GM04503 (cell line): ENCODE measurements at regions not wholly inside any gene's neighbourhood (a gene's known extent, or its start where the extent isn't known, plus 50 kb on each side); places are given as distances from the start of the nearest gene placed in this dataset.
"Not testable (repeated sequence)": the region's sequence is repeated elsewhere in the genome, so short reads cannot be mapped to it uniquely, and the experiment has no call there.

Experiments
- DNase-seq: peaks from one replicate; pipeline ENCODE4 v3.0.0-alpha.2; 2012; ENCODE audit warnings: low read depth

DNA sequence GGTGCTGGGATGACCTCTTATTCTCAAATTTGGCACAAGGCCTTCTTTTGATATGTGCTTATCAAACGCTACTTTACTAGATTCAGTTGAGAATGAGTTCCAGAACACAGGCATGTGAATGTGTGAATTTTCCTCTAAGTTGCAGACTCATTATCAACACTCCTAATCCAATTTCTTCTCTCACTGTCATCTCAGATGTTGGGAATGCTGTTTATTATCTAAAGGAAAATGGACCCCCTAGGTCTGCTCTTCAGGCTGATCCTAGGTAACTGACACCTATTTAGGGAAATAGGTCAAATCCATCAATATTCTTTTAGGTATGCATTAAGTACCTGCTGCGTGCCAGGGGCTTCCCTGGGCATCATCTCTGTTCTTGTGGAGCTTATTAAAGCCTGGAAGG, 215.0 kb upstream of the NOX3 start:
- no peak for DNase-seq

DNA sequence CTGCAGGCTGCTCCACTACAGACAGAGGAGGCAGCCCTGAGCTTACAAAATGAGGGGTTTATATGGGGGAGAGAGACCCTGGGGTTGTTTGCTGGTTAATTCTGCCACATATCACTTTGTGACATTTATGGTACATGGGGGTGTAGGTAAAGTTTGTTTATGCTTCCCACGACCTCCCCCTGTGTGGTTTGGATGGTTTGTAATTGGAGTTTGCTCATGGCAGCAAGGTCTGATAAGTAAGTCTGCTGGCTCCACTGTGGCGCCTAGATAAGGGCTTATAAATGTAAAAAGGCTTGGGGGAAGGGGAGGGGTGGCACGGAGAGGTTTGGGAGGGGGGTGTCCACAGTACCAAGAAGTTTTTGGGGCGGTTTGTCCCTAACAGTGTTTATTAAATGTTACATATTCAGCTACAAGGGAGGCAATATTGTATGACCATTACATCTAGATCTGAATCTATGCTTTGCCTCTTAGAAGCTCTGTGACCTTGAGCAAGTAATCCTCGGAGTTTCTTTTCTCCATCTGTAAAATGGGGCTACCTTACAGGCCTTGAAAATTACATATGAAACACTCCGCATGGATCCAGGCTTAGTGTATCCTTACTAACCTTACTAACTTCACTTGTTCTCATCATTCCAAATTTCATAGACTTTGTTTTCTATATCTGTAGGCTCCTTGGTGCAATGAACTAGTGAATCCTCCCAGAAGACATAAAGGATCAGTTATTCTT, 204.8 kb upstream of the NOX3 start:
- no peak for DNase-seq

DNA sequence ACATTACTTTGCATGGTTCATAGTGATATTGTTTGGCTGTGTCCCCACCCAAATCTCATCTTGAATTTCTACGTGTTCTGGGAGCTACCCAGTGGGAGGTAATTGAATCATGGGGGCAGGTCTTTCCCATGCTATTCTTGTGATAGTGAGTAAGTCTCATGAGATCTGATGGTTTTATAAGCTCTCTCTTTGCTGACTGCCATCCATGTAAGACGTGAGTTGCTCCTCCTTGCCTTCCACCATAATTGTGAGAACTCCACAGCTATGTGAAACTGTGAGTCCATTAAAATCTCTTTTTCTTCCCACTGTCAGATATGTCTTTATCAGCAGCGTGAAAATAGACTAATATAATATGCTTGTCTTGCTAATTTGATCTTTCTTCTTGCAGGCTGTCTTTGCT, 200.4 kb upstream of the NOX3 start:
- DNase-seq = no peak

DNA sequence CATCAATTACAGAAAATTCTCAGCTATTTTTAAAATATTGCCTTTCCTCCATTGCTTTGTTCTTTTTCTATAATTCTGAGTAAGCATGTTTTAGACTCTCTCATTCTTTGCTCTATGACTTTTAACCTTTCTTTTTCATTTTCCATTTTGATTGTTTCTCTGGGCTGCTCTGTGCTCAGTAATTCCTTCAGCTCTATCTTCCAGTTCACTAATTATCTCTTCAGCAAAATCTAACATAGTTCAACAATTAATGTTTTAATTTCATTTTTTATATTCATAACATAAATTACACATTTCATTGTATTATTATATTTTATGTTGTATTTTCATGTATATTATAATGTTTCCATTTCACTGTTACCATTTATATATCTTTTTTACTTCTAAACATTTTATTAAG, 198.8 kb upstream of the NOX3 start:
- DNase-seq = no peak

DNA sequence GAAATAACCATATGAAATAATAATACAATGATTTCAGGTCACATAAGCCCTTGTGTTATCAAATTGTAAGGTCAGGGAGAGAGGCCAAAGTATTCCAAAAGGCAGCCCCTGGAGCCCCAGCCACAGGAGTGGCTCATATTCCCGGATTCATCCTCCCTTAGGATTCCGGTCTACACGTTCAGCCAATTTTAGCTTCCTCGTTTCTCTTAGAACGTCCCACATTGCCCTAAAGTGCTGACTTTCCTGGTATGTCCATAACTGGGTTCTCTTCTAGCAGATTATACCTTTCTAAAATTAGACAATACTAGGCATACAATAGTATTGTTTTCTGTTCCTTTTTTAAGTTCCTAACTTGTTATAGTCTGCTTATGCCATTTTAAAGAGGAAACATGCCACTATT, 192.7 kb upstream of the NOX3 start:
- no peak for DNase-seq

DNA sequence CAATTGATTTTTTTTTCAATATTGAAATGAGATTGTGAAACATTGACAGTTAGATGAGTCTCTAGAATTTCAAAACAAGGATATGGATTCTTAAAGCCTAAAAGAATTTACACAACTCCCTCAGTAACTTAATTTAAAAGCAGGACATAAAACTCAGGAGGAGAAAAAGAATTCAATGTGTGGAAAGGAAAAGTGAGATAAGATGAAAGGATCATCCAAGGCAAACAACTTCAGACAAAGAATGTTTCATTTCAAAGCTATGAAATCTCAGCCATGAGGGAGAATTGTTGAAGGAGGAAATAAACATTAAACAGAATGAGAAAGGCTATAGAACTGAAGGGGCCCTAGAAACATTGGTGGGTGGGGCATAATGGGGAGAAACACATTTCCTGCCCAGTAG, 191.7 kb upstream of the NOX3 start:
- DNase-seq = no peak

DNA sequence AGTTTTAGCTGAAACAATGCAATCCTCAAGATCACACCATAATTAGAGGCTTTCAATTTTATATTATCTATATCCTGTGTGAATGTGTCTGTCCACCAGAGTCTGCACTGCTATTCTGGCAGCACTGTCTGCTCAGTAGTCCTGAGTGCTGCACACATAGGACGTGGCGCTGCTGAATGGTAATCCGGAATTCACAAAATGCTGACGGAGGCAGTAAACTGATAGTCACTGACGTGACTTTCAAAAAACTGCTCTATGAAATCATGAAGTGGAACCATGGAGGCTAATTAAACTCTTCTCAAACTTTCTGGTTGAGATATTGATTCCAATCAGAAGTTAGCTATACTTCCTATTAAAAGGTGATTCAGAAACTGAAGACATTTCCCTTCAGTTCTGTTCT, 190.8 kb upstream of the NOX3 start:
- DNase-seq = no peak

DNA sequence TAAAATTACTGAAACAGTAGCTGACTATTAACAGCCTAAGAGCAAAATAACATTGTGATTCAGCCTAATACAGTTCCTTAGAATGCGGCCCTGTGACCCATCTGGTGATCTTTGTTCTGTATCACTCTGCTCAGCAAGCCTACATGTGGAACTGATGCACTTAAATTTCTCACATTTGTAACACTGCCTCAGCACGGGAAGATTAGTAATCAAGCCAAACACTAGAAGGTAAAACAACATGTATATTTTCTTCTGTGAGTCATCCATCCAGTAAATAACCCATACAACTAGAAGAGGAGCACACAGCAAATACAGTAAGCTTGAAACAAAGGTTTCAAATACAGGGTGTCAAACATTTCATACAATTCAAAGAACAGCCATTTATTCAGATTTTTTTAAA, 189.7 kb upstream of the NOX3 start:
- DNase-seq = no peak

DNA sequence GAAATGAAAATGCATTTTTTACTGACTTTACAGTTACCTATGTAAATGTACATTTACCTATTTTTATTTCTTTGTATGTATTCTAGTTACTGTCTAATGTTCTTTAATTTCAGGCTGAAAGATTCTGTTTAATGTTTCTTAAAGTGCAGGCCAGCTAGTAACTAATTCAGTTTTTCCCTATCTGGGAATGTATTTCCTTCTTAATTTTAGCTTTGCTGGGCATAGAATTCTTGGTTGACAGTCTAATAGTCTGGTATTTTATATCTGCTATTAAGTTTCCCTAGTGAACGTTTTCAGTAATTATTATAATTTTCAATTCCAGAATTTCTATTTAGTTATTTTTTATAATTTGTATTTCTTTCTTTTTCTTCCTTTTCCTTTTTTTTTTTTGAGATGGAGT, 186.0 kb upstream of the NOX3 start:
- DNase-seq = no peak

DNA sequence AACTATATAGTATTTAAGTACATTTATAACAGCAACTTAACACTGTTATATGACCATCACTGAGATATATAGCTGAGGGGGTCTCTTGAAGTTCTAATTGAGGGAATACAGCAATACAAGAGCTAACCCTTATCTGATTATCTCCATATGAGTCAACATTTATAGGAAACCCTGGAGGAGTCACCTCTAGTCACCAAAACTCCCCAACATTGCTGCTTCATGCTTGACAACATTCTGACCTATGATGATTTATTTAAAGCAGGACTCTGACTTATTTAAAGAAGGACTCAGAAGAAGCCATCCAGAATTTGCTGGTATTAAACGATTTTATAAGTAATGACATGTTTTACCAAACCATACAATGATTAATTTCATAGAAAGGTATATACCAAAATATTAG, 182.6 kb upstream of the NOX3 start:
- no peak for DNase-seq

DNA sequence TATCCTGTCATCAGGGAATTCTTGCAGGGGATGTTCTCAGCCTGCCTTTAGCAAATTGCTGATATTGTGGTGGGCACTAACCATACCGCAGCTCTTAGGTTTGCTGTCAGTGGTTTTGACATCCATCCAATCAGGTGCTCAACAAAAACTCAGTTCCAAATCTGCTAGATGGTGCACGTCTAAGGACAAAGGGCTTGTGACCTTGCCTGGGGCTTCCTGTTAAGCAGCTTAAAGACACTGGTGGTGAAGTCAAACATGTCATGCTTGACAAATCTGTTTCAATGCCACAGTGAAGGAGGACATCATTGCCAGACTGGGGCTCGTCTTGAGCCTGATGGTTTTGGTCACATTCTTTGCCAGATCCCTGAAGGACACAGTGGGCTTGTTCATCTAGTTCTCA, 179.8 kb upstream of the NOX3 start:
- no peak for DNase-seq

DNA sequence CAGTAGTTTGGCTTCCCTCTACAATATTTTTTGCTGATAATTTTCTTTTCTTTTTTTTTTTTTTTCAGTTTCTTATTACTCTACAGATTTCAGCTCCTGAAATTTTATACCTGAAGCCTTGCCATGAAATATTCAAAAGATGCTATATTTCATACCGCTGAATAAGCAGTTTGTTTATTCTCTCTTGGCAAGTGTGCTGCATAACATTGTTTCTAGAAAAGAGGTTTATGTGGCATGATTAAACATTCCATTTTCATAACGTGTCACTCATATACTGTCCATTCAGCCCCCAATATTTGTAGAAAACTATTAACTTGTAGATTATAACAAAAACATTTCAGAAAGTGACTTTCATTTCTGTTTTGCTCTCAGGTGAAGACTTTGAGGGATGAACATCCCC, 174.4 kb upstream of the NOX3 start:
- no peak for DNase-seq

DNA sequence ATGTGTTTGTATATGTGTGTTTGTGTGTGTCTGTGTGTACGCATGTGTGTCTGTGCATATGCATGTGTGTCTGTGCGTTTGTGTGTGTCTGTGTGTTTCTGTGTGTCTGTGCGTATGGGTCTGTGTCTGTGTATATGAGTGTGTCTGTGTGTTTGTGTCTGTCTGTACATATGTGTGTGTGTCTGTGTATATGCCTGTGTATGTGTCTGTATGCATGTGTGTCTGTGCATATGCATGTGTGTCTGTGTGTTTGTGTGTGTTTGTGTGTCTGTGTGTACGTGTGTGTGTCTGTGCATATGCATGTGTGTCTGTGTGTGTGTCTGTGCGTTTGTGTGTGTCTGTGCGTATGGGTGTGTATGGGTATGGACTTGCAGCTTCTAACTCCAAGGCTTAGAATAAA, 174.0 kb upstream of the NOX3 start:
- no peak for DNase-seq

DNA sequence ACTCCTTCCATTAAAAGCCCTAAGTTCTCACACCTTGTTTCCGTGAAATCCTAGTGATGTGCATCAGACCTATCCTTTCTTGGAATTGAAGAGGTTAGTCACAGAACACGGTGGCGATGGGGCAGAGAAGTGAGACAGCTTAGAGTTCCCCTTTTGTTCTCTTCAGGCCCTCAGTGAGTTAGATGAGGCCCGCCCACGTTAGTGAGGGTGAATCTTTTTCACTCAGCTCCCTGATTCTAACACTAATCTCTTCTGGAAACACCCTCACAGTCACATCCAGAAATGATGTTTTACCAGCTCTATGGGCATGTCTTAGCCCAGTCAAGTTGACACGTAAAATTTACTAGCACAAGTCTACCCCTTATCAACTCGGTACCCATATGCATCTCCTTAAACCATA, 172.7 kb upstream of the NOX3 start:
- DNase-seq = no peak

DNA sequence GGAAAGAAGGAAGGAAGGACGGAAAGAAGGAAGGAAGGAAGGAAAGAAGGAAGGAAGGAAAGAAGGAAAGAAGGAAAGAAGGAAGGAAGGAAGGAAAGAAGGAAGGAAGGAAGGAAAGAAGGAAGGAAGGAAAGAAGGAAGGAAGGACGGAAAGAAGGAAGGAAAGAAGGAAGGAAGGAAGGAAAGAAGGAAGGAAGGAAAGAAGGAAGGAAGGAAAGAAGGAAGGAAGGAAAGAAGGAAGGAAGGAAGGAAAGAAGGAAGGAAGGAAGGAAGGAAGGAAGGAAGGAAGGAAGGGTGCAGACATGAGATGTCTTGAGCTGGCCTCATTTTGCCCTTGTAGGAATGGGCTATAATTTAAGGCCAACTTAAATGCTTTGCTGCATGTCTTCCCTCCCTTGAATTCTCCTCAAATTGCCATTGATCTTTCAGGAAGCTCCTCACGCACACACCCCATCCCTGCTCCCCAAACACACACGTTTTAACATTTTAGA, 172.1 kb upstream of the NOX3 start:
- DNase-seq = not testable (repeated sequence)

DNA sequence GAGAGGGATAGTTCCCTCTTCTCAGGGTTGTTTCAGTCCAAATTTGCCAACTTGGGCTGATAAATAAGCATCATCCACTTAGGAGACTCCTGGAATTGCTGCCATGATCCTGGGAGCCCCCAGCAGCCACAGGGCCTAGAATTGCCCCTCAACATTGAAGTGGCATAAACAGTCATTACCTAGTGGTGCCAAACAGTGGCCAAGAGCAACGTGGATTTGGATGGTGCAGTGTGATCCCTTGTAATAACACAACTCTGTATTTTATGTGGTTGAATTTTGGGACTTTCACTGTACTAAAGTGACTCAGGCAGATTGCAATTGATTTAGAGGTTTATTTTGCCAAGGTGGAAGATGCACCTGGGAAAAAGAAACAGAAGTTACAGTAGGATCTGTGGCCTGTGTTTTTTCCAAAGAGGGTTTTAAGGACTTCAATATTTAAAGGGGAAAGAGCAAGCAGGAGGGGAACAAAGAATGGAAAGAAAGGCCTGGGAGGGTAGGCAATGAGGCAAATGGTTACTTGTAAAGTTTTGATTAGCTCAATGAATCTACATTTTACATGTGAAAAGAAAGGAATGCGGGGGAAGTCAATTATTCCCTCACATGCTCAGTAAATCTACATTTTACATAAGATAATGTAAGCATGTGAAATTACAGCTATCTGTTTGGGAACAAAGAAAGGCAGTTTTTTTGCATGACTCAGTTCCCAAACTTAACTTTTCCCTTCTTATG, 168.0 kb upstream of the NOX3 start:
- DNase-seq = no peak

DNA sequence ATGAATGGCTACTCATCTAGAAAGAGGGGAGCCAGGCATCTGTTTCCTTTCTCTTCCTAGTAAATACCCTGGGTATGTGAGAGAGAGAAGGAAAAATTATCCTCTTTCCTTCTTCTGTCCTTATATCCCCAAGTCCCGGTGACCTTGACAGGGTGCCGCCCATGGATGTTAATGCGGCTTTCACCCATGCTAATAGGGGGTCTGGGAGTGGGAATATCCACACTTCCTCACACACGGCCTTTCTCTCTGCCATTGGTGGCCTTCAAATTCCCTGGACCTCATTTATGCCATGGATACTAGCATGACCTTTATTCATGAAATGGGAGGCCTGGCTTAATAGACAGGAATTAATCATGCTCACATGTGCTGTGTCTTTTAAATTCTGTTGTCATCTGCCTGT, 159.0 kb upstream of the NOX3 start:
- DNase-seq = no peak

DNA sequence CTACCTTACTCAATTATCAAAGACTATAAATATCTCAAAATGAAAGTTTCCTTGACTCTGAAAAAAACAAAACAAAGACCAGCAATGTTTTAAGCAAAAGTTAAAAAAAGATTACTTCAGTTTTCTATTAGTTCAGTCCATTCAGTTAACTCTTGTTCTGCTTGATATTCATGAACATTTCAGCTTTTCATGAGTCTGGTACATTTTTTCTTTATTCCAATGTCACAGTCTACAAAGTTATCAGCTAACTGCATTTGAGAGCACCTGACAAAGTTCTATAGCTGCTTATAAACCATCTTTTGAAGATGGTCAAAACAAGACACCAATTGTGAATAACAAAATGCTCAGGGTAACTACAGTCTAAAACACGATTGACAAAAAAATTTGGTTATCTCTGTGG, 156.1 kb upstream of the NOX3 start:
- DNase-seq = no peak

DNA sequence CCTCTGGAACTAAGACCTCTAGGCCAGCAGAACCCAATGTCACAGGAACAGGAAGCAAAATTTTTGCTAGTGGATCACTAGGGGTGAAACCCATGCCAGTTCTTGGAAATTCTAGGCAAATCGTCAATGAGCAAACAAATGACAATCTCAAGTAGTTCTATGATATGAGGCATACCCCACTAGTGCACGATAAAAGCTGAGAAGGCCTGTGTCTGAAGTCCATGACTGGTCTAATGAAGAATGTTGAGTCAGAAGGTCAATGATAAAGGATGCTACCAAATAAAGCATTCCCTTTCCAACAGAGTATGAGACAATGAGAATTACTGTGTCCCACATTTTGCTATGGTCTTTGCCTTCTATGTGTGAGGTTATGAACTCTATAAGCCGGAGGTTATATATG, 149.4 kb upstream of the NOX3 start:
- DNase-seq = no peak

DNA sequence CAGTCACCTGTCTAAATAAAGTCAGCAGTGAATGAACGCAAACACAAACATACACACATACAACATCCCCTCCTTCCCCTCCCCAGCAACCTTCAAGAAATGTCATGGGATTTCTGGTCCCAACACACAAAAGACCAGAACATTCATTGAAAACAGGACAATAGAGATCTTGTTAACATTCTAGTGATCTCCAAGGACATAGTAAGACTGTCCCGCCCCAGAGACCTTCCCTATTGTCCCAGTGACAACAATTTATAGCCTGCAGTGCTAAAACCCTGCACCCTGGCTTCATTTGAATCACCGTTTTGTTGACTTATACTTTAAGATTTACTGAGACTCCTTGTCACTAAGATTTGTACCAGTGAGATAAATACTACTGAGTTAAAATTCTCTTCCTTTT, 143.9 kb upstream of the NOX3 start:
- no peak for DNase-seq

DNA sequence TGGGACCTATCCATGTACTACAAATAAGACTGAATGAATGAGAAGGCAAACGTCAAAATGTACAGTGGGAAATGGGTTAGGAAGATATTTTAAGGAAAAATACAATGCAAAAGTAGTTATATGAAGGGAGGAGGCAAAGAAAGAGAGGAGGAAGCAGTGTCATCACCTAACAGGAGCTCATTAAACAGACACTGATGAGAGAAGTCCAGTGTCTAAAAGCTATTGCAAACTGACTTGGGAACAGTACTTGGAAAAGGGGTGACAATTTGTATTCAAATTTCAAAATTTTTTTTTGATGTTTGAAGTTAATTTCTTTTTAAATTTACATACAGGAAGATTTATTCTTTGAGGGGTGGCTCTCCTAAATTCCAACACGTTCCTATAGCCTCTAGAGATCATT, 143.5 kb upstream of the NOX3 start:
- DNase-seq = no peak

DNA sequence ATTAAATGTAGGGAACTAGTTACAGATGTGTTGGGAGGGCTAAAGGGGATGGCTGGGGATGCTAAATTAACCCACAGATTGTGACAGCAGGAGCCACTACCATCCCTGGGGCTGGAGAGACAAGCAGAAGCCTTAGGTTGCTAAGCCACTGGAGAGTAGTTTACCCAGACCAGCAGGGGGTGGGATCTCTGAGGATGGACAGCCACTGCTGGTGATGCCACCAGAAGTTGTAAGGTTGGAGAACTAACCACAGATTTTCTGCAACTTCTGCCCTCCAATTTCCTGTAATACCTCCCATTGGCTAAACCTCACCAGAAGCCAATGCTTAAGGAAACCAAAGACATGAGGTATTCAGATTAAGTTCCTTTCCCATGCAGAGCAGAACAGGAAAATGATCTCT, 139.6 kb upstream of the NOX3 start:
- no peak for DNase-seq

DNA sequence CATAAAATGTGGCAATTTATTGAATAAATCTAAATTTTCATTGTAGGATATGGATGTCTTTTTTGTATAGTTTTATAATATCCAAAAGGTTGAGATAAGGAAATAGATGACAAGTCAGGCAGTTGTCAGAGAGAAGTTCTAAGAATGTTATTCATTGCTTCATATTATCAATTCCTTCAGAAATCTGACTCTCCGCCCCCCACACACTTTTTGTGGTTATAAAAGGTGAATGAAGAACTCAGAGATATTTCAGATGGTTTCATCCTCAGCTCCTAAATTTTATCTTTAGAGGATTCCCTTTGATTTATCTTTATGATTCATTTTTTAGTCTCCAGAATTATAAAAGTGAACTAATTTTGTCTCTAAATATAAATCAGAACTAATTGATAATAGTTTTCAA, 136.1 kb upstream of the NOX3 start:
- no peak for DNase-seq

DNA sequence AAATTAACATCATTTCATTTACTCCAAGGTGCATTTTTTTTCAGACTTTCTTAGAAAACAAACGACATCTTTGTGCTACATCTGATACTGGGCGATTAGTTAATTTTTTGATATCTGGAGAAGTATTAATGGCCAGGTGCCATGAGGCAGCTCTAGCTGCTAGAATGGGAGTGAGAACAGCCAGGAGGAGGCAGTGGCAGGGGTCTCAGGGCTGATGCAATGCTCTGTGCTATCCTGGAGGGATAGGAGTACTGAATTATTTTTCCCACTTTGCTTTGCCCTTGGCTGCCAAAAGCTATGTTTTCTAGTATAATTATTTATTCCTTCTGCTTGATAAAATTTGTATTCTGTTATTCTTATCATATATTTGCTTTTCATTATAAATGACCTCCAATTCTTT, 133.6 kb upstream of the NOX3 start:
- DNase-seq = no peak
